Activated CD4-positive, alpha-beta T cell treated with anti-CD3 and anti-CD28 coated beads for 48 hours (primary cell): ENCODE measurements at regions not wholly inside any gene's neighbourhood (a gene's known extent, or its start where the extent isn't known, plus 50 kb on each side); places are given as distances from the start of the nearest gene placed in this dataset.

Experiments used
- DNase-seq: peaks from one replicate; pipeline ENCODE4 v3.0.0-alpha.2; 2020

GRCh38 chr17:77399319-77399957, 258.7 kb downstream of the SEC14L1 start:
- DNase-seq, result no peak

GRCh38 chr17:77400445-77400870, 259.7 kb downstream of the SEC14L1 start:
- DNase-seq, result peak; percentile 88

GRCh38 chr17:77402159-77402731, 261.5 kb downstream of the SEC14L1 start:
- no peak for DNase-seq

GRCh38 chr17:77403854-77404253, 263.1 kb downstream of the SEC14L1 start:
- no peak for DNase-seq

GRCh38 chr17:77404812-77405581, 264.2 kb downstream of the SEC14L1 start:
- DNase-seq, result peak; percentile 89

GRCh38 chr17:77405867-77406732, 265.3 kb downstream of the SEC14L1 start:
- no peak for DNase-seq

- DNase-seq, result no peak
Measured at GRCh38 chr17:77407321-77408277, 266.8 kb downstream of the SEC14L1 start.

DNA sequence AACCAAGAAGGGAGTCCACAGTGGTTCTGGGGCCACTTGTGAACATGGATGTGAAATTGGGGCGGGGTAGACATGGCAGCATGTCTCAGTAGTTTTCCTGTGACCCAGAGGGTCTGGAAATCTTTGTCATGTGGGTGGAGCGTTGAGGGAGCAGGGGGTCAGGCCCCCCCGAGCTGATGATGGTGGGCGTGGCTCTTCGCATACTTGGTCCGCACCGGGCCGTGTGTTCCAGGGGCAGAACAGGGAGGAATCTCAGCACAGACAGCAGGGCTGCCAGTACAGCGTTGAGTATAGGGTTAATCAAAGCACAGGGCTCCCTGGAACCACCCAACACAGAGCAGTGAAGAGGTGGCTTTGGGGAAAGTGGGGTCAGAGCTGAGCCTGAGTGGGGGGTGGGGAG, 267.5 kb downstream of the SEC14L1 start:
- no peak for DNase-seq

GRCh38 chr17:77409282-77410161, 268.8 kb downstream of the SEC14L1 start:
- no peak for DNase-seq

DNA sequence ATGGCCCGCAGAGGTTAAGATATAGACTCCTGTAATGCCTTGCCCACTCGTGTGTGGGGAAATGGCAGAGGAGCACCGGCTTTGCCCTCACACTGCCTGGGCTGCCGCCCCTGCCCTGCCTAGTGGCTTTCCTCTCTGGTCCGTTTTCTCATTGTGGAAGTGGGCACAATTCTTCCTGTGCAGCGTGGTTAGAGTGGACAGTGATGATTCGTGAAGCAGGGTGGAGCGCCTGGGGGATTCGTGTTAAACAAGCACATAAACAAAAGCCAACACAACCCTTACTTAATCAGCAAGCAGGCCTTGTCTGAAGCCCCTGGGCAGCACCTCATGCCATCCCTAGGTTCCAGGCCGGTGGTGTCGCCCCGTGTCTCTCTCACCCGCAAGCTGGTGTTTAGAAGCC, 269.7 kb downstream of the SEC14L1 start:
- DNase-seq, result no peak

DNA sequence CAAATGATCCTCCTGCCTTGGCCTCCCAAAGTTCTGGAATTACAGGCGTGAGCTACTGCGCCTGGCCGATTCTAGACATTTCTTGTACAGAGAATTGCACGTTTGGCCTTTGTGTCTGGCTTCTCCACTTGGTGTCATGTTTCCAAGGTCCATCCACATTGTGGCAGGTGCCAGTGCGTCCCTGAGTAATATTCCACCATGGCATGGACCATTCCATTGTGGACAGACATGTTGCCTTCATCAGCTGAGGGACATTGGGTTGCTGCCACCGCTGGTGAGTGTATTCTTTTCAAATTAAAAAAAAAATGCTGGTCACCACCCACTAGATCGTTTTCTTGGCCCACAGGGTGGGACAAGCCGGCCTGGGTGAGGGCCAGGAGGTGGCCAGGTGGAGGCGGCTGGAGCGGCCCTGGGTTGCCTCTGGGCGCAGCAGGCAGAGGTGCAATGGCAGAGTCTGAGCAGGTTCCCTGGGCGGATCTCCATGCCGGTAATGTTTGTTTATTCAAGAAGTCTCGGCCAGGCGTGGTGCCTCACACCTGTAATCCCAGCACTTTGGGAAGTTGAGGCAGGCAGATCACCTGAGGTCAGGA, 274.1 kb downstream of the SEC14L1 start:
- no peak for DNase-seq

- no peak for DNase-seq
Measured at GRCh38 chr17:77416105-77416713, 275.4 kb downstream of the SEC14L1 start.

- no peak for DNase-seq
Measured at GRCh38 chr17:77417575-77417974, 276.8 kb downstream of the SEC14L1 start.

GRCh38 chr17:77418609-77419008, 277.8 kb downstream of the SEC14L1 start:
- DNase-seq, result no peak

- no peak for DNase-seq
Measured at GRCh38 chr17:77419095-77419494, 278.3 kb downstream of the SEC14L1 start.

DNA sequence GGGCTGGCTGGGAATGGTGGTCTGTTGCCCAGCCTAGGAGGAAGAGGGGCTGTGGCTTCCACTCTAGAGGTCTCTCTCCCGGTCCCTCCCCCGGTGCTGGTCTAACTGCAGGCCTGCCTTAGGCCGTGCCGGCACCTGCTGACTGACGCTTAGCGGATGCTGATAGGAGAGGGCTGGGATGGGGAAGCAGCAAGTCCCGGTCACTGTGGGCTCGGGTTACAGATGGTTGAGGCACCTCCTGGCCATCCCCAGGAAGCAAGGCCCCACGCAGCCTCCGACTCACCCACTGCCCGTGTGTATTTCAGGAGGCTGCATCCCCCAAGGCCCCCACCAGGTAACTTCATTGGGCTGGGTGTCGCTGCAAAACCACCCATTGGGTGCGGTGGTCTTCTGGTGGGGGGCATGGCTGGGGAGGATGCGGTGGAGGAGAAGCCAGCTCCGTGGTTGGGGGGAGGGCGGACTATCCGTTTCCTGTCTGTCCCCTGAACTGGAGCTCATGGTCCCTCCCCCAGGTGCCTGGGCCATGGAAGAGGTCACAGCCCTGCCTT, 278.9 kb downstream of the SEC14L1 start:
- DNase-seq, result no peak

DNA sequence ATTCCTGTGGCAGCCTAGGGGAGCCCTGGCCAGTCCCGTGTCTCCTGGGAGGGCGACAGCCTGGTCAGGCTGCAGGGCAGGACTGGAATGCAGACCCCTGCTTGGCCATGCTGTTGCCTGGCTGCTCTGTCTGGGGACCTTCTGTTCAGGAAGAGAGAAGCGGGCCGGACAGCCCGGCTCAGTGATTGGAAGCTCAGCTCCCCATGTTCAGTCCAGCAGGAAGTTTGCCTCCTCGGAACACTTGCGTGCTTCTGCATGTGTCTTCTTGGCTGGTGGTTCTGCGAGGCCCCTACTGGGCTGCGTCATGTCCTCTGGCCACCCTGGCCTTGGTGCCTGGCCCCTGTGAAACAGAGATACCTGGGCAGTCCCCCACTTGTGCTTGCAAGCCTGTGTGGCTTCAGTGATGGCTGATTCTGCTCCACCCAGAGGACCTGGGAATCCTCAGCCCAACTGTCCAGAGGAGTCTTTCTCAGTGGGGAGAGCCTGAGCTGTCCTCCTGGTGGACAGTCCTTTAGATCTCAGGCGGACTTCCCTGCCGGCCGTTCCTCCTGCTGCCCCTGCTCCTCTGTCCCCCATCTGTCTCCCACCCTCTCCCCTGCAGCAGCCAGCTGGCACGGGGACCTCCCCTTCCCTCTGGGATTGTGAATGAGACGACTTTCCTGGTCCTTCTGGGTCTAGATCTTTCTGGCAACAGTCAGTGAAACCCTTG, 279.5 kb downstream of the SEC14L1 start:
- no peak for DNase-seq

DNA sequence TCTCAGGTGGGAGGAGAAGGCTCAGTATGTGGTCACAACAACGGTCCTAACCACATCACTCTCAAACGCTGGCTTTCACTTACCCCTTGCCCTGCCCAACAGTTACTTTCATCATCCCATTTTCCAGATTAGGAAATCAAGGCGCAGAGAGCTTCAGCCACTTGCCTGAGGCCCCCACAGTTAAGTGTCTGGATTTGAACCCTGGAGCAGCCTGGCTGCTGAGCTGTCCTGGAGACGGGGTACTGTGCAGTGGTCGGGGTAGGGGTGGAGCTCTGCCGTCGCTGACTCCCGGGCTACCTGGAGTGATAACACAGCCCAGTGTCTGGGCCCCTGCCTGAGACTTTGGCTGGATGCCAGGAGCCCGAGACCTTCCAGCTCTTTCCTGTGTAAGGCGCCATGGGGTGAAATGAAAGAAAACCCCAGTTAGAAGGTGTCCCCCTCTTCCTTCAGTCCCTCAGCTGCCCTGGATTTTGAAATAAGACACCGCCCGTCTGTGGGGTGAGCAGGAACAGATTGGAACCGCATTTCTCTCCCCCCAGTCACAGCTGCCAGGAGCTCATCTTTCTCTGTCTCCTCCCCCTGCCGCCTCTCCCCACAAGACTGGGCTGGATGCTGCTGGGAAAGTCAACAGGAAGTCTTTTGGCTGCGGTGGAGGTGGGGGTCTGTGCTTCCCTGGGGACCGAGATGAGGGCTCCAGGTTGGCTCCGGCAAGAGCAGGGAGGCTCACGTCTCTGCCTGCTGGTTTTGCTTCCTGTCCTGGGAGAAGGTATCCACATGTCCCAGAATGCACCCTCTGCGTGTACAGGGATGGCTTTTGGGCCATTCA, 280.2 kb downstream of the SEC14L1 start:
- DNase-seq, result peak; percentile 61
